ENCODE measurements at regions not wholly inside any gene's neighbourhood (a gene's known extent, or its start where the extent isn't known, plus 50 kb on each side); places are given as distances from the start of the nearest gene placed in this dataset.

- no peak for DNase-seq (ENCODE audit: low spot score)
Measured at GRCh38 chr6:153790876-153791473, 248.1 kb upstream of the OPRM1 start.

DNA sequence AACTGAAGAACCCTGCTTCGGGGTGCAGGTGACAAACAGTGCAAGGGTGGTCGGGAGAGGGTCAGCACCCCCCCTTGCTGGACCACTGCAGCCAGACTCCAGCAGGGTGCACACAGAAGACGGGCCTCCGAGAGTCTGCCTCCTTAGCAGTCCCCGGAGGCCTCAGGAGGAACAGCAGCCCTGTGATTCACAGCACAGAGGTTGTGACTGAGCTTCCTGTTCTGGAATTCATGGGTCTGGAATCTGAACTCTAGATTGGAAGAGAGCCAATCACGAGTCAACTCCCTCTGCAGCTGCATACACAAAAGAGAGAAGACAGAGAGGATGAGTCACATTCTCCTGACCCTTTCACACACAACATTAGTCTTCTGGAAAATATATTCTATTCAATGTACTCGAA lies 249.0 kb upstream of the OPRM1 start:
- DNase-seq (ENCODE audit: low spot score), result peak; percentile 15

- peak; percentile 18 for DNase-seq (ENCODE audit: low spot score)
Measured at GRCh38 chr6:153787341-153787606, 251.8 kb upstream of the OPRM1 start.

GRCh38 chr6:153781306-153781705 lies 257.7 kb upstream of the OPRM1 start:
- no peak for DNase-seq (ENCODE audit: low spot score)

DNA sequence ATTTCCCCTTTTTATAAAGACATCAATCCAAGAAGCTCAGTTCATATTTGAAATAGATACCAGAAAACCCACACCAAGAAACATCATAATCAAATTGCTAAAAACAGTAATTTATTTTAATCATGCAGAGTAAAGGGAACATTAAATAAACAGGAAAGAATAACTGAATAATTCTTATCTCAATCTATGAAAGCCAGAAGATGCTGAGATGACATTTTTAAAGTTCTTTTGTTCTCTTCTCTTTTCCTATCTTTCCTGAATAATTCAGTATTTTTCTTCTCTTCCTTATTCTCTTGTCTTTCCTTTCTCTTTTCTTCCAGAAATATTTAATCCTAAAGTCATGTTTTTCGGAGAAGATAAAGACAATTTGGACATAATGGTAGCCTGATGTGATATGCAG lies 259.0 kb upstream of the OPRM1 start:
- DNase-seq (ENCODE audit: low spot score), result no peak

DNA sequence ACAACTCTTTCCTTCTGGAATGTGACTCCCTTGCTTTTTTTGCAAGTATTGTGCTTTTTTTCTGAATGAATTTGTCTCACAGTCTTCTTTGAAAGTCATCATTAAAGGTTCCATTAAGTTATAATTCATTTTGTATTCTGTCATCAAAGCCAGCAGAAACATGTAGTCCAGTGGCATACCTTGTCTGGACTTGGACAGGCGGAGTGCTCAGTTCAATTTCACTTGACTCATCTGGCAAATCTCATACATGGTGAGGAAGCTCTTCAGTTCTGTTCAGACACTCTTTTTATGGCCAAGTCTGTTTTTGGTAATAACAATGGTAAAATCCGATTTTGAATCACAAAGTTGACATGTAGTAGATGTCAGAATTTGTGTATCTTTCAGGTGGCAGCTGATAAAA lies 260.8 kb upstream of the OPRM1 start:
- no peak for DNase-seq (ENCODE audit: low spot score)

DNA sequence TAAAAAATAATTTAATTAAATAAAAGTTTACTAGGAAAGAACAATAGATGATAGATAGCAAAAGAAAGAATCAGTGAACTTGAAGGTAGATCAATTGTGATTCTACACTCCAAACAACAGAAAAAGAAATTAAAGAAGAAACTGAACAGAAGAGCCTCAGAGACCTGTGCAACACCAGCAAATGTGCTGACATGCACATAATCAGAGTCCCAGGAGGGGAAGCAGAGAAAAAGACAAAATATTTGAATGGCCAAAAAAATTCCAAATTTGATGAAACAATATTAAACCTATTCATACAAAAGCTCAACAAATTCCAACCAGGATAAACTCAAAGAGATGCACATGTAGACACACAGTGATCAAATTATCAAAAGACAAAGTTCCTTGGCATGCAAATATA lies 267.5 kb upstream of the OPRM1 start:
- DNase-seq (ENCODE audit: low spot score), result no peak

DNA sequence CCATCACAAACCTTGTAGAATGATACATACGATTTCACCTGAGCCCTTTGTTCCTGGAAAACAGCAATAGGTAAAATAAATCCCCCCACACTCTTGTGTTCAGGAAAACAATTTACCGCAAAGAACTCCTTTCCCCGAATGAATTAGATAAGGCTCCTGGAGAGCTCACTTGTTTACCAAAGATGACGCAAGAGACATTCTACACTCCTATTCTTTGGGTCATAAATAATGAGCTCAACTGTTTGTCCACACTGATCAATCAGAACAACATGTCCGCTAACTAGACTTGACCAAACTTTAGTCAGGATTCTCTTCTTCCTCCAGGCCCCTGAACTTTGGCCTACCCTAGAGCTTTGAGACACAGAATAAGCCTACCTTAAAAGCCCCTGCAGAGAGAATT lies 271.9 kb upstream of the OPRM1 start:
- no peak for DNase-seq (ENCODE audit: low spot score)

DNA sequence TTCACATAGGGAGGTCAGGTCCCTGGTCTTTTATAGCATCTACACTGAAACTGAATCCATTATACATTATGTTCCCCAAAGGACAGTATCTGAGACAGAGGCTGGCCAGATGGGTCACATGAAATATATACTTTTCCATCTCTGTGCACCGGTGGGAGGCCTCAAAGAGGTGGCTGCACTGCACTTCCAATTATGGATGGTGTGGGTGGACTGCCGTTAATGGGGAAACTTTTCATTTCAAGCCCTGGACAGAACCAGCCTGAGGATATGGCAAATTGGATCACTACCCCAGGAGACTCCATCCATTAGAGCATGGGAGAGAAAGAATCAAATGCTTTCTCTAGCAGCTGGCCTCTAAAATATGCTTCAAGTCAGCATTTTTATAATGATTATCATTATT lies 280.5 kb upstream of the OPRM1 start:
- DNase-seq (ENCODE audit: low spot score), result no peak

DNA sequence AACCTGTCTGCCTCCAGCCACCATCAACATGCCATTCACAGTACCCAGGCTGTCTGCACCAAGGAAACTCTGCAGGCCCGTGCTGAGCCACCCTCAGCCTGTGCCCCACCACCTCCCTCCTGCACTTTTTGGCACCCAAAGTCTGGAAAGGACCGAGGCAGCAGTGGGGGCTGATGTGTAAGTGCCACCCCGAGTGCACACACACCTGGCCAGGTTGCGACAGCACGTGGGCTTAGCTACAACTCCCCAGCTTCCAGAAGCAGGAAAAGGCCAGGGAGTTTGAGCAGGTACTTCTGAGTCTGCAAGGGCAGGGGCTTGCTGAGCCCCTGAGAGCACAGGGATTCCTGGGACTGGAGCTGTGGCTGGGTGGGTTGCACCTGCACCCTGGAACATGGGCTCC lies 303.3 kb upstream of the OPRM1 start:
- DNase-seq (ENCODE audit: low spot score), result no peak

DNA sequence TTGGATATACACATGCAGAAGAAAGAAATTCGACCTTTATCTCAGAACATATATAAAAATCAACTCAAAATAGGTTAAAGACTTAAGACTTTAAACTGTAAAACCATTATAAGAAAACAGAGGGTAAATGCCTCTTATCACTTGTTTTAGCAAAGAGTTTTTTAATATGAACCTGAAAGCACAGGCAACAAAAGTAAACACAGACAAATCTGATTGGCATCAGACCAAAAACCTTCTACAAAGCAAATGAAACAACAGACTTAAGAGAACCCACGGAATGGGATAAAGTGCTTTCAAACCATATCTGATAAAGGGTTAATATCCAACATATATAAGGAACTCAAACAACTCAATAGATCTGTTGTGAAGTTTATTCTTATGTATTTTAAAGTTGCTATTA lies 309.9 kb upstream of the OPRM1 start:
- no peak for DNase-seq (ENCODE audit: low spot score)

- DNase-seq (ENCODE audit: low spot score), result no peak
Measured at GRCh38 chr6:153727885-153728284, 311.2 kb upstream of the OPRM1 start.

GRCh38 chr6:153725456-153725855 lies 313.6 kb upstream of the OPRM1 start:
- no peak for DNase-seq (ENCODE audit: low spot score)

- DNase-seq (ENCODE audit: low spot score), result no peak
Measured at GRCh38 chr6:153720732-153721131, 318.3 kb upstream of the OPRM1 start.

DNA sequence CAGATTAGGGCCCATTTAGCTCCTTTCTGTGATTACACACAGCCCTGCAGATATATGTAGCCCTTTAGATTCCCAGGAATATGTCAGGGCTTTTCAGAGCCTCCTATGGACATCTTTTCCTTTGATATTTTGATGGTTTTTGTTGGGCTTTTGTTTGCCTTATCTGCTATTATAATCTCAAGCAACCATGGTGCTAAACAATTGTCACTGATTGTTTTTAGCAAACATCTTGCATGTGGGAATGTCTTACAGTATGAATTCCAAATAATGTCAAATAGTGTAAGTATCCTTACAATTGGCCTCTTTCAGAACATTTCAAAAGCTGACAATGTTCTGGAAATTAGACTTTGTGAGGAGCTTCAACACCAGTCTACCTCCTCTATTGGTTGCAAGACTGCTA lies 333.6 kb upstream of the OPRM1 start:
- DNase-seq (ENCODE audit: low spot score), result no peak

GRCh38 chr6:153702671-153703070 lies 336.4 kb upstream of the OPRM1 start:
- DNase-seq (ENCODE audit: low spot score), result no peak

DNA sequence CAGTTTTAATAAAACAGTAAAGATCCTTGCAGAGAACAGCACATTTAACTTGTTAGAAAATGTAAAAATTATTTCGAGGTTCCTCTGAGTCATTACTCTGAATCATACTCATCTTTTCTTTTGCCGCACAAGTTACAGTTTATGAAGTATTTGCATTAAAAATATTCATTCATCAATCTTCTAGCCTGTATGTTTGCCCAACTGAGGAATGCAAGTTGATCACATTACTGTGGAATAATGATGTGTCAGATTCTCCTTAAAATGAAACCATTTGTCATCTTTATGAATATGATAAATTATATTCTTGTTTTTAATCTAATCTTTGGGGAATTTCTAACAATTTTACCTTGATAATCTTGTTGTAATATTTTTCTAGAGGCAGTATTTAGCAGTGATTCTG lies 340.4 kb upstream of the OPRM1 start:
- DNase-seq (ENCODE audit: low spot score), result no peak

DNA sequence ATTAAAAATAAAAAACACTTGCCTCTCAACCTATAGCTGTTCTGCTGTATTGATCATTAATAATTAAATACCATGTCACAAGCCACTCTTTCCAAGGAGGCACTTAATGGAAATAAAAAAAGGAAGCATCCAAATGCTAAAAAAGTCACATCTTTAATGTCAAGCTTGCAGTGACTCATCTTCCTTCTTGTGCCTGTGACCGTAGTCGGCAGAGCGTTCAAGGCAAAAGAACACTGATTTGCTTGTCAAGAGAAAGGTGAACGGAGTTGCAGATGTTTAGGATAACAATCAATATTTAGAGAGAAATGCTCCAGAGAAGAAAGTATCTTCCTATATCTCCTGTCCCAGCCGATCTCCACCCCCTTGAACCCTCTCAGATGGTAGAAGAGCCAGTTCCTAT lies 341.0 kb upstream of the OPRM1 start:
- no peak for DNase-seq (ENCODE audit: low spot score)

DNA sequence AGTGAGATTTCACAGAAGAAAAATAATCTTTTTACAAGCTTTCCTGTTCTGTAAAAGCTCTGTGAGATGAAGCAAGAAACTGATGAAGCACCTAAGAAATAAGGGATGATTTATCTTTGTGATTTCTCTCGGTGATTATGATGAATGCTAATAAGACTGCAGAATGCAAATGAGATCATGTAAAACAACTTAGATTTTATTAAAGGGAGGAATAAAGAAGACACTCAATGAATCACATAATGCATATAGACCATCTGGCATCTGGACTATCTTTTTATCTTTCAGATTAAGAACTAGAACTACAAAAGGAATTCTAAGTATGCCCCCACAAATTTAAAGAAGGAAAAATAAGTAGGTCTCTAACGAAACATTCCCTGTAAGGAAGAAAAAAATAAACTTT lies 361.5 kb upstream of the OPRM1 start:
- DNase-seq (ENCODE audit: low spot score), result no peak

- DNase-seq (ENCODE audit: low spot score), result no peak
Measured at GRCh38 chr6:153673750-153674149, 365.3 kb upstream of the OPRM1 start.

DNA sequence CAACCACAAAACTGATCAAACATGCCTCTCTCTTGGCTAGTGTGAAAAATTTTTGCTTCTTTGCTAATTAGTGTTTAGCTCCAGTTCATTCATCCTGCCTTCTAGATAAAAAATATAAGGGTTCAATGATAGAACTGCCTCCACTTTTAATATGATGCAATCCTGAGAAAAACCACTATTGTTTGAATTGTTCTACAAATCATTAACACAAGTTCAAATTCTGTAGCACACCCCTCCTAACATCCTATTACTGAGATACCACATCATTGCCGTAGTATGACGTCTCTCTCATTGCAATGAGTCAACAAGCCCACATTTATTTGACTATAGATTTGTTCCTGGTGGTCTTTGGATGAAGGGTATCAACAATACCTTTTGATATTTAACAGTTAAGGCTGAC lies 365.8 kb upstream of the OPRM1 start:
- no peak for DNase-seq (ENCODE audit: low spot score)

- DNase-seq (ENCODE audit: low spot score), result no peak
Measured at GRCh38 chr6:153670403-153671026, 368.5 kb upstream of the OPRM1 start.

- no peak for DNase-seq (ENCODE audit: low spot score)
Measured at GRCh38 chr6:153668758-153669157, 370.3 kb upstream of the OPRM1 start.

- DNase-seq (ENCODE audit: low spot score), result no peak
Measured at GRCh38 chr6:153662982-153663381, 376.1 kb upstream of the OPRM1 start.

DNA sequence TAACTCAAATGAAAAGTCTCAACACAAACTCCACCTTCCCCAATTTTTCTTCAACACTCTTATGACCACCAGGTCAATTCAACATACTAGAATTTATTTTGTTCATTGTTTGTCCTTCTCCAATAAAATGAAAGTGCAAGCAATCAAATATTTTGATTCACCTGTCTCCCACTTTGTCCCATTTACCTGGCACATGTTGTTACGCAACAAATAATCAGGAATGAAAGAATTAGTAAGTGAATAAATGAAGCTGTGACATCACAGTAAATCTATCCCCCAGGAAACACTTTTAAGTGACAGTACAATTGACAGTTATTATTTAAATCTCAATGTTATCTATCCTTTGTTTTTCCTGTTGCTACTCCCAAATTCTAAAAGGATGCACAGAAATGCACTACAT lies 393.7 kb upstream of the OPRM1 start:
- no peak for DNase-seq (ENCODE audit: low spot score)

Data from mucosa of gallbladder (tissue), 1 donor.